Panc1 (cell line): ENCODE measurements at regions not wholly inside any gene's neighbourhood (a gene's known extent, or its start where the extent isn't known, plus 50 kb on each side); places are given as distances from the start of the nearest gene placed in this dataset.

Source experiments
- CTCF ChIP-seq: fragments of 450-650 bp; IDR thresholded peaks from 2 replicates; pipeline ENCODE4 v1.5.1; 2017; ENCODE audit warnings: mild to moderate bottlenecking
- POLR2AphosphoS5 ChIP-seq: IDR thresholded peaks from 2 replicates; pipeline ENCODE4 v1.6.1; 2012; ENCODE audit warnings: mild to moderate bottlenecking, low read depth, low read length, moderate library complexity
- REST ChIP-seq, 2 experiments: IDR thresholded peaks; 2 replicates each; pipeline ENCODE4 v1.6.1; 2011 to 2012; ENCODE audit warnings: low read depth in 2 of 2, control low read depth in 1 of 2, low read length in 1 of 2, mild to moderate bottlenecking in 1 of 2, moderate library complexity in 1 of 2; ENCODE audit not compliant: insufficient read depth in 1 of 2
- SIN3A ChIP-seq: IDR thresholded peaks from 2 replicates; pipeline ENCODE4 v1.6.1; 2012; ENCODE audit warnings: low read depth, mild to moderate bottlenecking, low read length, moderate library complexity, borderline replicate concordance; ENCODE audit not compliant: insufficient read depth
- TCF7L2 ChIP-seq: IDR thresholded peaks from 2 replicates; pipeline ENCODE4 v1.6.1; 2011; ENCODE audit warnings: mild to moderate bottlenecking, low read depth, low read length, inconsistent platforms

- TF ChIP-seq CTCF (no peak), REST (IDR thresholded peaks at IDR 0.05; ENCODE audit: insufficient read depth in 1 of 2, low read depth in 2 of 2, low read length in 1 of 2) (no peak), POLR2AphosphoS5 (no peak), TCF7L2 (no peak), SIN3A (no peak)
These were observed 70.6 kb upstream of the AK4 start for GRCh38 chr1:65077369-65077768.
